ENCODE measurements at regions not wholly inside any gene's neighbourhood (a gene's known extent, or its start where the extent isn't known, plus 50 kb on each side); places are given as distances from the start of the nearest gene placed in this dataset.

GRCh38 chr19:41495589-41495988 lies 52.6 kb downstream of the ERICH4 start:
- no peak for TF ChIP-seq CTCF (IDR thresholded peaks at IDR 0.05)

DNA sequence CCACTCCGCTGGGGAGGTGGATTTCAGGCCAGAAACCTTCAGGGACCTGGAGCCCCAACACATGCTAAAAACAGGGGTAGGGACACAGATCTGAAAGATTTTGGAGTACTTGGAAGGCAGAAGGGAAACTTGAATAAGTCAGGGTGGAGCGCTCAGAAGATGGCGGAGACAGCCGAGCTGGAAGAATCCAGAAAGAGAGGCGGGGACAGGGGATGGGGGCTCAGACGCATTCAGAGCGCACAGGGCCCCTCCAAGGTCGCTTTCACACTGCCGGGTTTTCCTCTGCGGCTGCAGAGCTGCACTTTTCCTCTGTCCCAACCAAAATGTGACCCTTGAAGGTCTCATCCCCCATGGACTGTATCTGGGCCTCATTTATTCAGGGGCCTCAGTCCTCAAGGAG lies 56.9 kb downstream of the ERICH4 start:
- no peak for TF ChIP-seq CTCF (IDR thresholded peaks at IDR 0.05)
- H3K27me3 ChIP-seq: peaks cover 0 to 15% of the 10 kb centered on the region in 2 donors
- no peaks in the 10 kb centered on the region for H3K4me1 ChIP-seq
- no peaks in the 10 kb centered on the region for H3K36me3 ChIP-seq
- no peak for DNase-seq
- peak overlapping the region in 1 of 2 donors; percentile 31 for H3K27ac ChIP-seq
- intact Hi-C loops (cut with DNase I; ENCODE audit: low total_unique reads): no loop called here
- H3K9me3 ChIP-seq: no peaks in the 10 kb centered on the region
- H3K4me3 ChIP-seq: peak overlapping the region; percentile 28

More at GRCh38 chr19:41495589-41495988, 52.6 kb downstream of the ERICH4 start:
- Histone ChIP-seq H3K27me3 (peaks cover 0 to 11% of the 10 kb centered on the region in 2 donors), H3K4me3 (no peak overlapping the region), H3K27ac (no peak overlapping the region), H3K4me1 (no peaks in the 10 kb centered on the region), H3K9me3 (no peaks in the 10 kb centered on the region), H3K36me3 (no peaks in the 10 kb centered on the region)
- DNase-seq: no peak
- intact Hi-C loops (cut with DNase I; ENCODE audit: low total_unique reads): no loop called here

DNA sequence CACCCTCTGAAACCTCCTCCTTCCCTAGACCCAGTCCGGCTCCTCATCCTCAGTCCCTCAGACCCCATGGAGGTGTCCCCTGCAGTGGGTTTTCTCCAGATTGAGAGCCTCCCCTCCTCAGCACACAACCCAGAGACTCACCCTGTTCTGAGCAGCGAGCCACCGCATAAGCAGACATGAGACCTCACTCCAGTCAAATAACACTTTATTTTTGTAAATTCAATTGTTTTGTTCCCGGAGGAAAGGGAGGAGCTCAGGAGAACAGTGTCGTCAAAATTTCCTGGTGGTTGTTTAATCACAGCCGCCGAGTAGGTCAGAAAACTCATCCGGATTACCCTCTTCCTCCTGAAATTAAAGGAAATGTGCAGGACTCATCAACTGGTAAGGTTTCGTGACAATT lies 57.5 kb downstream of the ERICH4 start:
- Histone ChIP-seq H3K4me1 (no peaks in the 10 kb centered on the region), H3K27ac (peak overlapping the region in 1 of 2 donors; percentile 31), H3K36me3 (no peaks in the 10 kb centered on the region), H3K4me3 (peak overlapping the region; percentile 28), H3K27me3 (peaks cover 0 to 16% of the 10 kb centered on the region in 2 donors), H3K9me3 (no peaks in the 10 kb centered on the region)
- no peak for DNase-seq
- intact Hi-C loops (cut with DNase I; ENCODE audit: low total_unique reads): no loop called here
- no peak for TF ChIP-seq CTCF (IDR thresholded peaks at IDR 0.05)

DNA sequence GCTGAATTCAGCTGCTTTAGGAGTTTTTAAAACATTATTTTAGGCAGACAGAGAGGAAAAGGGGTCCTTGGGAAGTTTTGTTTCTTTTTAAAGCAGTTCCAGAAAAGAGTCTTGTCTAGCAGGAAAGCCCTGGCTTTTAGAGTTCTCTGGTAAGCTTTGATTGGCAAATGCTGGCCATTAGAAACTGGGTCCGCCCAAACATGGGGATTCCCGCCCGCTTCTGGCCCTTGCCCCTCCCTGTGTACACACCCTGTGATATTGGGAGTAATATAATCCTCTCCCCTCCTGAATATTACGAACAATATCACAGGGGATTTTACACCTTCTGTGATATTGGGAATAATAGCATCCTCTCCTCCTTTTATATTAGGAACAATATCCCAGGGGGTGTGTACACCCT lies 58.9 kb downstream of the ERICH4 start:
- H3K27ac ChIP-seq: no peak overlapping the region
- intact Hi-C loops (cut with DNase I; ENCODE audit: low total_unique reads): no loop called here
- no peak overlapping the region for H3K4me3 ChIP-seq

DNA sequence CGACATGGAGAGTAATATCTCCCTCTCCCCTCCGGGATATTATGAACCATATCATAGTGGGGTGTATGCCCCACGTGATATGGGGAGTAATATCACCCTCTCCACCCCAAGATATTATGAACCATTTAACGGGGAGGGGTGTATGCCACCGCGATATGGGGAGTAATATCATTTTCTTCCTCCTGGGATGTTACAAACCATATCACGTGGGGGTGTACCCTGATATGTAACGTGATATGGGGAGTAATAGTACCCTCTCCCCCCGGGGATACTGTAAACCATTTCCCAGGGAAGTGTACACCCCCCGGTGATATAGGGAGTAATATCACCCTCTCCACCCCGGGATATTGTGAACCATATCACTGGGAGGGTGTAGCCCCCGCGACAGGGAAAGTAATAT lies 62.1 kb downstream of the ERICH4 start:
- peaks cover 0 to 9% of the 10 kb centered on the region in 2 donors for H3K27me3 ChIP-seq
- no peak overlapping the region for H3K4me3 ChIP-seq
- no peak for DNase-seq
- no peaks in the 10 kb centered on the region for H3K9me3 ChIP-seq
- no peak overlapping the region for H3K27ac ChIP-seq
- intact Hi-C loops (cut with DNase I; ENCODE audit: low total_unique reads): no loop called here
- TF ChIP-seq CTCF (IDR thresholded peaks at IDR 0.05): no peak
- no peaks in the 10 kb centered on the region for H3K36me3 ChIP-seq
- H3K4me1 ChIP-seq: no peaks in the 10 kb centered on the region

More for the DNA sequence above, 58.9 kb downstream of the ERICH4 start:
- DNase-seq: no peak
- H3K36me3 ChIP-seq: no peaks in the 10 kb centered on the region
- no peak for TF ChIP-seq CTCF (IDR thresholded peaks at IDR 0.05)
- H3K4me1 ChIP-seq: no peaks in the 10 kb centered on the region
- peaks cover 0 to 20% of the 10 kb centered on the region in 2 donors for H3K27me3 ChIP-seq
- H3K9me3 ChIP-seq: no peaks in the 10 kb centered on the region

DNA sequence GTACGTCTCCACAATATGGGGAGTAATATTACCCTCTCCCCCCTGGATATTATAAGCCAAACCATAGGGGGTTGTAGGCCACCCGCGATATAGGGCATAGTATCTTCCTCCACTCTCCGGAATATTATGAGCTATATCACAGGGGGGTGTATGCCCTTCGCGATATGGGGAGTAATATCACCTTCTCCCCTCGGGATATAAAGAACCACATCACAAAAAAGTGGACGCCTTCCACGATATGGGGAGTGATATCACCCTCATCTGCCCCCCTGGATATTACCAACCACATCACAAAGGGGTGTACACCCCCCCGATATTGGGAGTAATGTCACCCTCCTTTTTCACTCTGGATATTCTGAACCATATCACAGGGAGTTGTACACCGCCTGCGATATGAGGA lies 65.5 kb upstream of the CEACAM21 start:
- DNase-seq: no peak
- Histone ChIP-seq H3K9me3 (no peaks in the 10 kb centered on the region), H3K4me1 (no peaks in the 10 kb centered on the region), H3K27me3 (peaks cover 0 to 16% of the 10 kb centered on the region in 2 donors), H3K36me3 (no peaks in the 10 kb centered on the region), H3K4me3 (no peak overlapping the region), H3K27ac (no peak overlapping the region)
- TF ChIP-seq CTCF (IDR thresholded peaks at IDR 0.05): no peak
- intact Hi-C loops (cut with DNase I; ENCODE audit: low total_unique reads): no loop called here

Data from tibial artery (tissue), 4 donors.